Stomach (tissue), 4 donors: ENCODE measurements at regions not wholly inside any gene's neighbourhood (a gene's known extent, or its start where the extent isn't known, plus 50 kb on each side); places are given as distances from the start of the nearest gene placed in this dataset.

Experiments used
- EP300 ChIP-seq: sonication (generic); formaldehyde crosslinking; IDR thresholded peaks from one replicate; pipeline ENCODE4 v1.6.1; 2017; ENCODE audit warnings: antibody characterized with exemption
- POLR2A ChIP-seq, 4 donors: fragments of 450-650 bp; IDR thresholded peaks; one replicate each; pipeline ENCODE4 v1.6.1; 2016; ENCODE audit warnings: antibody characterized with exemption in 4 of 4, control low read depth in 2 of 4, mild to moderate bottlenecking in 1 of 4, moderate library complexity in 1 of 4
- POLR2AphosphoS5 ChIP-seq, 3 donors: sonication (generic); formaldehyde crosslinking; IDR thresholded peaks; one replicate each; pipeline ENCODE4 v1.6.1; 2016; ENCODE audit warnings: antibody characterized with exemption in 3 of 3
- TF ChIP-seq, protein P1 (sequence below), 7 experiments: fragments of 450-650 bp in 4 of 7; fragments of 200-600 bp in 3 of 7; sonication (generic) in 3 of 7; IDR thresholded peaks; one replicate each; pipeline ENCODE4 v1.5.1; 2016 to 2019; ENCODE audit warnings: antibody characterized with exemption in 7 of 7, control low read depth in 2 of 7, mild to moderate bottlenecking in 1 of 7

DNA sequence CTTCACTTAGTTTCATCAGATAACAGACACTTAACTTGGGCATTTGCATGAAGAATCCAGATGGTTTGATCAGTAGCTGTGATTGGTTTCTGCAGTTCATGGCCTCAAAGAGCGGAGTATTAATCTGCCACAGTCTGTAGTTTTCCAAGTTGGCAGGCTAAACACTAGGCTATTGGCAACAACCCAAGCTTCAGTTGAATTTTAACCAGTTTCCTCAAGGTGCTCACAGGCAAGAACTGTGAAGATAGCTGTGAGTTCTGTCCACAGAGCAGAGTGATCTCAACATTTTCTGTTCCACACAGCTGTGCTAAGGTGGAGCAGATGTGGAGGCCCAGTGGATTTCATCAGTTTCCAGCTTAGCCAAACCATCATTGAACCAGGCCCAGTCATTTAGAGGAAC lies 469.5 kb upstream of the LINC00305 start:
- TF ChIP-seq POLR2A (IDR thresholded peaks at IDR 0.05) (no peak), POLR2AphosphoS5 (IDR thresholded peaks at IDR 0.05) (no peak), EP300 (no peak)
- TF ChIP-seq, protein P1, sequence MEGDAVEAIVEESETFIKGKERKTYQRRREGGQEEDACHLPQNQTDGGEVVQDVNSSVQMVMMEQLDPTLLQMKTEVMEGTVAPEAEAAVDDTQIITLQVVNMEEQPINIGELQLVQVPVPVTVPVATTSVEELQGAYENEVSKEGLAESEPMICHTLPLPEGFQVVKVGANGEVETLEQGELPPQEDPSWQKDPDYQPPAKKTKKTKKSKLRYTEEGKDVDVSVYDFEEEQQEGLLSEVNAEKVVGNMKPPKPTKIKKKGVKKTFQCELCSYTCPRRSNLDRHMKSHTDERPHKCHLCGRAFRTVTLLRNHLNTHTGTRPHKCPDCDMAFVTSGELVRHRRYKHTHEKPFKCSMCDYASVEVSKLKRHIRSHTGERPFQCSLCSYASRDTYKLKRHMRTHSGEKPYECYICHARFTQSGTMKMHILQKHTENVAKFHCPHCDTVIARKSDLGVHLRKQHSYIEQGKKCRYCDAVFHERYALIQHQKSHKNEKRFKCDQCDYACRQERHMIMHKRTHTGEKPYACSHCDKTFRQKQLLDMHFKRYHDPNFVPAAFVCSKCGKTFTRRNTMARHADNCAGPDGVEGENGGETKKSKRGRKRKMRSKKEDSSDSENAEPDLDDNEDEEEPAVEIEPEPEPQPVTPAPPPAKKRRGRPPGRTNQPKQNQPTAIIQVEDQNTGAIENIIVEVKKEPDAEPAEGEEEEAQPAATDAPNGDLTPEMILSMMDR (IDR thresholded peaks at IDR 0.05) = no peak
